HG02642 (cell line): ENCODE measurements at regions not wholly inside any gene's neighbourhood (a gene's known extent, or its start where the extent isn't known, plus 50 kb on each side); places are given as distances from the start of the nearest gene placed in this dataset.
"Not testable (repeated sequence)": the region's sequence is repeated elsewhere in the genome, so short reads cannot be mapped to it uniquely, and the experiment has no call there.

Source experiments
- ATAC-seq: cut with Tn5 transposase; IDR thresholded peaks from one replicate; pipeline ENCODE4 v1.9.1; 2021; ENCODE audit warnings: mild to moderate bottlenecking; ENCODE audit not compliant: unreplicated experiment, poor library complexity

DNA sequence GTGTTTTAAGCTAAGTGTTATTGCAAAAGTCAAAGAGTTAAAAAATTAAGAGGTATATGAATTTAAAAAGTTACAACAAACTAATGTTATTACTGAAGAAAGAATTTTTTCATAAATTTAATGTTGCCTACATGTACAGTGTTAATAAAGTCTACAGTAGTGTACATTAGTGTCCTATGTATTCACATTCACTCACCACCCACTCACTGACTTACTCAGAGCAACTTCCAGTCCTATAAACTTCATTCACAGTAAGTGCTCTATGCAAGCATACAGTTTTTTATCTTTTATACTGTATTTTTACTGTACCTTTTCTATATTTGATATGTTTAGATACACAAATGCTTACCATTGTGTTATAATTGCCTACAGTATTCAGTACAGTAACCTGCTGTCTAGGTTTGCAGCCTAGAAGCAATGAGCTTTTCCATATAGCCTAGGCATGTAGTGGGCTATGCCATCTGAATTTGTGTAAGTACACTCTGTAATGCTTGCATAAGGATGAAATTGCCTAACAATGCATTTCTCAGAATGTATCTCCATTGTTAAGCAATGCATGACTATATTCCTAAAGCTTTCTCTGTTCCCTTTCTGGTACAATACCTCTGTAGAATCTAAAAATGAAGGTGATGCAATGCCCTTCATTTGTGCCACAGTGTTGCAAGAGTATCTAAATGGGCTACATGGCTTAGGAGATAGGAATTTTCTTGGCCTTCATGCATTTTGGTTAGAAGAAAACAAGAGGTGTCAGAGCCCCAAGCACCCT is 370.8 kb upstream of the NT5C1B start:
- no peak for ATAC-seq

DNA sequence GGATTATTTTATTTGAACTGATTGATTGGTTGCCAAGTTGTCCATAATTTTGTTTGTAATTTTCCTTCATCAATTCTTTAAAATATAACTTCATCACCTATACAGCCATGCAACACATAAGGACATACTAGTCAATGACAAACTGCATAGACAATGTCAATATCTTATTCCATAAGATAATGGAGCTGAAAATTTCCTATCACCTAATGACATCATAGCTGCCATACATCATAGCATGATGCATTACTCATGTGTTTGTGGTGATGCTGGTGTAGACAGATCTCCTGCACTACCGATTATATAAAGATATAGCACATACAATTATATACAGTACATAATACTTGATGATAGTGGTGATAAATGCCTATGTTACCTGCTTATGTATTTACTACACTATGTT is 369.8 kb upstream of the NT5C1B start:
- ATAC-seq: no peak

GRCh38 chr2:18957909-18958308 is 368.5 kb upstream of the NT5C1B start:
- ATAC-seq: no peak

GRCh38 chr2:18950361-18950851 is 361.0 kb upstream of the NT5C1B start:
- no peak for ATAC-seq

DNA sequence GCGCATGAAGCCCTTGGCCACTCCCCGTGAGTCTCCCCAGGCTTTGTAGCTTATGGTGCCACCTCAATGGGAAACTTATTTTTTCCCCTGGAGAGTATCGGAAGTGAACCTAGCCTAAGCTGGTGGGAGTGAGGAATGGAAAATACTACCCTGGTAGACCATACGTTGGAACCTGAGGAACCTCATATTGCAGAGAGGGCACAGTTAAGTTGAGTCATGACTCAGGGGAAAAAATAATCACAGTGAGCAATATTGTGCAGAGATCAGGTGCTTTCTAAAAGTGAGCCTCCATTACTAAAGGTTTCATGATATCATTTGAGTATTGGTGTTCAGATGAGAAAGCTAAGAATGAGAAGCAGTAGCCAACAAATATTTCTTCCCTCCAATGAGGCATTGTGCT is 360.5 kb upstream of the NT5C1B start:
- no peak for ATAC-seq

GRCh38 chr2:18940184-18940583 is 350.8 kb upstream of the NT5C1B start:
- ATAC-seq: peak; percentile 75

GRCh38 chr2:18939740-18940139 is 350.4 kb upstream of the NT5C1B start:
- ATAC-seq: not testable (repeated sequence)

DNA sequence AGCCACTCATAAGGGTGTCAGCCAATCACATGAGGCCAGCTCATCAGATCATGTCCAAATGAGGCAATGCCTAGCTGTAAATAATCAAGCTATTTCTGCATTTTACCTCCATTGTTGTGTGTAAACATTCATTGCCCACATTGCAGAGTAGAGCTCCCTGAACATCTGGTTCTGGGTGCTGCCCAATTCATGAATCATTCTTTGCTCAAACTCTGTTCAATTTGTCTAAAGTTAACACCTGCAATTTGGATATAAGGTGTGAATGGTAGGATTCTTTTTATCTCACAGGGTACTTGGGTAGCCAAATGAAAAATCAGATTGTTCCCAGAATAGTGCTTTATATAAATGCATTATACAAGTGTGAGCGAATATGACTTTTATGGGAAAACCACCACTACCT is 345.5 kb upstream of the NT5C1B start:
- ATAC-seq: no peak

- ATAC-seq: no peak
These were observed 343.5 kb upstream of the NT5C1B start for GRCh38 chr2:18932853-18933252.

- ATAC-seq: no peak
These were observed 341.6 kb upstream of the NT5C1B start for GRCh38 chr2:18930971-18931370.

DNA sequence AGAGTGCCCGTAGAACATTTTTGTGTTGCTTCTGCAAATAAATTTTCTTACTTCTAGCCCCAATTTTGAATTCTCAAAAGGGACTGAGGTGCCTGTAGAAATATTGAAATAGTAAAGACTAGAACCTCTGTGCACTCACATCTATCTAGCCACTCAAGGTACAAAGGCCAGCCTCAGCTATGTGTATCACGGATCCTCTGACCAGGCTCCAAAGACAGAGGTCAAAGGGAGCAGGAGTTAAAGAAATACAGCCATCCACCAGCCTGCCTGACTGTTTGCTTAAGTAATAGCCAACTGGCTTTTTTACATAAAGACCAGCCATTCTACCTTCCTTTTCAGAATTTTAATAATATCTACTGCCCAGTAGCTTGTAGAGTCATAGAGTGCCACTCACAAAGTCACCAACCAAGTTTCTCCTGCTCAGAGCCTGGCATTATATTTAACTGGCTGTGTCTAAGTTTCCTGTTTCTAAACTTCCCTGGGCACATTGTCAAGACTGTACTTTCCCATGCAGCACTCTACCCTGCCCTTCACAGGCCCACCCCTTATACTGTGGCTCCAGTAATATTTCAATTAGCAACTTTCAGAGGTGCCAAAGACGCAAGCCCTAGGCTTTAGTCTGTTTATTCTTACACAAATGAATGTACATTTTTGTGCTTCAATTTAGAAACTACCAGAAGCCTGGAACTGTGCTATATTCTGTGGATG is 338.3 kb upstream of the NT5C1B start:
- ATAC-seq: no peak

GRCh38 chr2:18926631-18927524 is 337.5 kb upstream of the NT5C1B start:
- ATAC-seq: no peak

GRCh38 chr2:18925296-18925695 is 335.9 kb upstream of the NT5C1B start:
- no peak for ATAC-seq

GRCh38 chr2:18924886-18925285 is 335.5 kb upstream of the NT5C1B start:
- no peak for ATAC-seq

DNA sequence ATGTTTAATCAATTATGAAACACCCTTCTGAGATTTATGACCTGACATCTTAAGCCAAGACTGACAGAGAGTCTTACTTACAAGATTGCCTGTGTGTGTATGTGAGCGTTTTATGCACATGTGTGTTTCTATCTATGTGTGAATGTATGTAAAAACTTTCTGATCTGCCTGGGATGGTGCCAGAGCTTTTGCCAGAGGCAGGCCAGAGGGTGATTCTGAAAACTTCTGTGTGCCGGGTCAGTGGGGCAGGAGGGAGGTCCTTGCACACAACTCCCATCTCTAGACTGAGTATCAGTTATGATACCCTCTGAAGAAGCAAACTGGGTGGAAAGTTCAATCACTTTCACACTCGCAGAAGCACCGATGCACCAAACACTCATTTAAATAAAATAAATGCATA is 335.0 kb upstream of the NT5C1B start:
- ATAC-seq: no peak

DNA sequence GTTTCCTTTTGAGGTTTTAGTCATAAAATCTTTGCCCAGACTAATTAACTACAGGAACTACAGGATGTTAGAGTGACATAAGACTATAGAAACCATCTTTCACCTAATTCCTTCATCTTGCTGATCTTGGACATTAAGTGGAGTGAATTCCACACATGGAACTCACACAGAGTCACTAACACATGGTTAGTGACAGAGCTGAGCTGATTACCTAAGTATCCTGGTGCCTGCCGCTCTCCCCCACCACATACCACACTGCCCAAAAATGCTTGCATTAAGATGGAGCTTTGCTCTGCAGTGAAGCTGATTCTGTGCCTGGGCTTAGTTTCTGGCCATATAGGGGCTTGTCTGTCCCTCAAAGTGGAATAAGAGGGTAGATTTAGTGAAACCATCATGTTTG is 332.9 kb upstream of the NT5C1B start:
- ATAC-seq: no peak

DNA sequence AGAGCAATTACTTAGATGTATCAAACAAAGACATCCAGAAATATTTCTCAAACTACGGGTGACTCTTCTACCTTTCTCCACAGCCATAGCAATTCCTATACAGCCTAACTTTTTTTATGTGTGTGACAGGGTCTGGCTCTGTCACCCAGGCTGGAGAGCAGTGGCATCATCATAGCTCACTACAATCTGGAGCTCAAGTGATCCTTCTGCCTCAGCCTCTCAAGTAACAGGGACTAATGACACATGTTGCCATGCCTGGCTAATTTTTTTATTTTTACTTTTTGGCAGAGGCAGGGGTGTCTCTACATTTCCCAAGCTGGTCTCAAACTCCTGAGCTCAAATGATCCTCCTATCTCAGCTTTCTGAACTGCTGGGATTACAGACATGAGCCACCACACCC is 328.9 kb upstream of the NT5C1B start:
- ATAC-seq: no peak

DNA sequence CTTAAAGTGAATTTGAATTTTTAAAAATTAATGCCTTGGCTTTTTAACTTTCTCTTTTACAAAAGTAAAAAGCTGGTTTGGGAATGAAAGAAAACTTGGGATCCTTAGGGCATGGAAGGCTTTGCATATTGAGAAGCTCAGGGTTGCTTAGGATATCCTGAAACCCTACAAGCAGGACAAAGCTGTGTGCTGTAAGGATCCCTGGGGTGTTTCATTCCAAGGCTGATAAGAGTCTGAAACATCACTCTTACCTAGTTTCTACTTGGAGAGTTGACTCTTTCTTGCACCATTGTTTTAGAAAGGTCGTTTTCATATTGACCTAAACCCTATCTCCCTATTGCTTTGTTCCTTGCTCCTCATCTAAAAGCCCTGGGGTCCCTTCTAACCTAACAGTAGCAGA is 325.9 kb upstream of the NT5C1B start:
- ATAC-seq: no peak

GRCh38 chr2:18913512-18913911 is 324.1 kb upstream of the NT5C1B start:
- no peak for ATAC-seq

DNA sequence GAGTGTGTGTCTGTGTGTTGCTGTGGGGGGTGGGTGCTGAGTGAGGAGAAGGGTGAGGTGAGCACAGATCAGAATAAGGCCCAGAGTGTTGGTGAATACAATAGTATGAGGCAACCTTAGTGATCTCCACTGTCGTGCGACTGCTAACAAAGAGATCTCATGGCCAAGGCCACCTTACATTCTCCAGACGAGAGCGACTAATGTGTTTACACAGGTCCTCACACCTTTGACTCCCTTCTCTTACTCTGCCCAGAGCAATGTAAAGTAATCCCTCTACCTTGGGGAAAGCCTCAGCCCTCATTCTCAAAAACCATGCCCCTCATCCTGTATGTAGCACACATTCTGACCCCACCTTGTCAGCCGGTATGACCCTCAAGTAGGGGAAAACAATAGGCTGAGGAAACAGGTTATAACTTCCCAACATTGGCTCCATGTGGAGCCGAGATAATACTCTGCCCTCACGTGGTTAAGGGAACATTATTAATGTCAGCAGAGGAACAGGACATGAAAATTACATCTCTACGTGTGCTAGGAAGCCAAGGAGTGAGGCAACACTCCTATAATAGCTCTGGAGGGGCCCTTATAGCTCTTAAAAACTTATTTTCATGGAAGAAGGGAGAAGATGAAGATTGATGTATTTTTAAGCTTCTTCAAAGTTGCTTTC is 323.0 kb upstream of the NT5C1B start:
- no peak for ATAC-seq
